ENCODE measurements at regions not wholly inside any gene's neighbourhood (a gene's known extent, or its start where the extent isn't known, plus 50 kb on each side); places are given as distances from the start of the nearest gene placed in this dataset.

DNA sequence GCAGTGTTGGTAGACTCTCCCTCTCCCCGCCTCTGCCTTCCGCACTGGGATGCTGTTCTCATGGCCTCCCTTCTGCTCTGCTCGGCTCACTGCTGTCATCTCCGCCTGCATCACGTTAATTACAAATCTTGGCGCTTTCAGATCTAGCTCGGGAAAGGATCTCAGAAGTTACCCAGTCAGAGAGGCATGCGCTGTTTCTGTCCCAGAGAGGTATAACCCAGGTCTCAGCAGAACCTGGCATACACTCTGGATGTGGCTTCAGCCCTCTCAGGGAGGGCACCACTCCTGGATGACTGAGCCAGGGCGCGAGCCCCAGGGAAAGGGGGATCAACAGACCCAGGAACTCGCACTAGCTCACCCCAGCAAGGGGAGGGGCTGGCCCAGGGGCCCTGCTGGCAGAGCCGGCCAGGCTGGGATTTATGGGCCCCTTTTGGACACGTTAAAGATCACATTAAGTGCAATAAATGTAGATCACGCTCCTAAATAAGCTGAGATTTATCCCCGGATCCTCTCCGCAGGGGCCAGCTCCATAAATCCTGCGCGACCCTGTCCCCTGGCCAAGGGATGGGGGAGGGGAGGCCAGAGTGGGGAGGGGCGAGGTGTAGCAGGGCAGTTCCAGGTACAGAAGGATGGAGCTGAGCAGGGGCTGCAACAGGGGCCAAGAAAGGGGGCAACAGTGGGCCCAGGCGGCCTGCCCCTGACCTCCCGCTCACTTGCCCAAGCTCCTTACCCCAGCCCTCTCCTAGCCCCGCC, 101.3 kb upstream of the ZBTB40 start:
- no peak for DNase-seq (ENCODE audit: low read depth in 2 of 2)

DNA sequence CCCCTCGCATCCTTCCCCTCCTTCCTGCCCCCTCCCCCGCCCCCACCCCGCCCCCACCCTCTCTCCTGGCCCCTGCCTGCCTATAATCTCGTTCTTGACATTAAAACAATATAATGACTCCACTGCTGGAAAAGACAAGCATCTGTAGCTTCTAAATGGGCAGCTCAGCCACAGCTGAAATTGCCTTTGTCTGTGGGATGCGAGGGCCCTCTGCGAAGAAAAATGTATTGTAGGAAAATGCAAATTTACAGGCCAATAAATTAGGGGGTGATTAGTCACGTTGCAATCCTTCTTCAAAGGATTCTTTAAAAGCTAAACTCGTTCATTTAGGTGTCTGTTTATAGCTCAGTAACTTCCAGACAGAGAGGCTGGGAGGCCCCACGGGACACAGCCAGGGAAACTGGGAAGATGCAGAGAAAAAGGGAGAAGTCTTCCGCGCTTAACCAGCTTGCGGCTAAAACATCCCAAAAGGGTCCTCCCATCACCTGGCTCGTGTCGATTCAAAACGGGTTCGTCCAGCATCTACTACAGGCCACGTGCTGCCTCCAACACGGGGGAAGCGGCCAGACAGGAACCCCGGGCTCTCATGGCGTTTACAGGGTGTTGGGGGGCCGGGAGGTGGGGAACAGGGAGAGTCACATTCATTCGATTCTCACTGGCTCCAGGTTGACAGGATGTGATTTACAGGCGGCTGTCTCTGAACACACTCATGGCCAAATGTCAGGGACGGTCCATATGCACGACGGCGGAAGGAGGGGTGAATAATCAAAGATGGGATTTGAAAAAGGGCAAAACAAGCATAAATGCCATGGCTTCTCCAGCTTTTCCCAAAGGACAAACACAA, 100.5 kb upstream of the ZBTB40 start:
- no peak for DNase-seq (ENCODE audit: low read depth in 2 of 2)

DNA sequence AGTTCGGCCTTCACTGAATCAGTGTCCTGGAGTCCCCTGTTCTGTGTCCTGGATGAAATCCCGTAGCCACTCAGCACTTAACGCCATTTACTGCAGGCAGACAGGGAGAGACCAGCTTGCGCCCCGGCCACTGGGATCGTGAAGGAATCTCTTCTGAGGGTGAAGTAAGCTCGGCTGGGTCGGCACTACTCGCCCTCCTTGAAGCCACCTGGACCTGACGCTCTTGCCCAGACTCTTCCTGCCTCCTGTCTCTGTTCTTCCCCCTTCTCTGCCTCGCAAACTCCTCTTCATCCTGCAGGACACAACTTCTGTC, 99.9 kb upstream of the ZBTB40 start:
- no peak for DNase-seq (ENCODE audit: low read depth in 2 of 2)

DNA sequence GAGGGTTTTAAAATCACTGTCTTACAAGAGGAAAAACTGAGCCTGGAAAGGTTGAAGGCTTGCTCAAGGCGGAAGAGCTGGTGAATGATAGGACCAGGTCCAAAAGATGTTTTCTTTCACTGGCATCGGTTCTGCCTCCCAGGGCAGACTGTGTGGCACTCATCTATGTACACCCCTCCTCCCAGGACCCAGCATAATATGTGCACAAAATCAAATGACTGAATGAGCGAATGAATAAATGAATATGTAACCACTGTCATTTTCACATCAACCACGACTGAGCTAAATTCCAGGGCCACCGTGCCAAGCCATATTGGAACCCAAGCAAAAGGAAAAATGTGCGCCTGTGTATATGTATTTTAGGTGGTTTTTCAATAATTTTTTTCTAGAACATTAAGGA, 99.3 kb upstream of the ZBTB40 start:
- no peak for DNase-seq (ENCODE audit: low read depth in 2 of 2)

DNA sequence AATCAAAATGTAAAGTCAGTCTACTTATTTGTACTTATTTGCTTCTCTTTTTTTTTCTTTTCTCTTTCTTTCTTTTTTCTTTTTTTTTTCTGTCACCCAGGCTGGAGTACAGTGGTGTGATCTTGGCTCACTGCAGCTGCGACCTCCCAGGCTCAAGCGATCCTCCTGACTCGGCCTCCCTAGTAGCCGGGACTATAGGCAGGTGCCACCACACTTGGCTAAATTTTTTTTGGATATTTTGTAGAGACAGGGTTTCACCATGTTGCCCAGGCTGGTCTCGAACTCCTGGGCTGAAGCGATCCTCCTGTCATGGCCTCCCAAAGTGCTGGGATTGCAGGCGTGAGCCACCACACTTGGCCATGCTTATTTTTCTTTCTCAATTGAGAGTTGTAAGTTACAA, 98.8 kb upstream of the ZBTB40 start:
- no peak for DNase-seq (ENCODE audit: low read depth in 2 of 2)

DNA sequence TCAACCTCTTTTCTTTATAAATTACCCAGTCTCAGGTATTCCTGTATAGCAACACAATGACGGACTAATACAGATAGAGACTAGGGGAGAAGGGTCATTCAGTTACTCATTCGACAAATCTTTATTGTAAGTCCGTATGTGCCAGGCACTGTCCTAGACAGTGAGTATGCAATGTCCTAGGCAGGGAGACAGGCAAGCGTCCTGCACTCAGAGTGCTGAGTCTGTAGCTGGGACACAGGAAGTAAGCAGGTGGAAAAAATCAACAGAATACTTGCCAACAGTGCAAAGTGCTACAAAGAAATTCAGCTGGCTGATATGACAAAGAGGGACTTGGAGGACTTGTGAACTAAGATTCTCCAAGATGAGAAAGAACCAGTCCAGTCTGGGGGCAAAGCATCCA, 92.2 kb upstream of the ZBTB40 start:
- no peak for DNase-seq (ENCODE audit: low read depth in 2 of 2)

DNA sequence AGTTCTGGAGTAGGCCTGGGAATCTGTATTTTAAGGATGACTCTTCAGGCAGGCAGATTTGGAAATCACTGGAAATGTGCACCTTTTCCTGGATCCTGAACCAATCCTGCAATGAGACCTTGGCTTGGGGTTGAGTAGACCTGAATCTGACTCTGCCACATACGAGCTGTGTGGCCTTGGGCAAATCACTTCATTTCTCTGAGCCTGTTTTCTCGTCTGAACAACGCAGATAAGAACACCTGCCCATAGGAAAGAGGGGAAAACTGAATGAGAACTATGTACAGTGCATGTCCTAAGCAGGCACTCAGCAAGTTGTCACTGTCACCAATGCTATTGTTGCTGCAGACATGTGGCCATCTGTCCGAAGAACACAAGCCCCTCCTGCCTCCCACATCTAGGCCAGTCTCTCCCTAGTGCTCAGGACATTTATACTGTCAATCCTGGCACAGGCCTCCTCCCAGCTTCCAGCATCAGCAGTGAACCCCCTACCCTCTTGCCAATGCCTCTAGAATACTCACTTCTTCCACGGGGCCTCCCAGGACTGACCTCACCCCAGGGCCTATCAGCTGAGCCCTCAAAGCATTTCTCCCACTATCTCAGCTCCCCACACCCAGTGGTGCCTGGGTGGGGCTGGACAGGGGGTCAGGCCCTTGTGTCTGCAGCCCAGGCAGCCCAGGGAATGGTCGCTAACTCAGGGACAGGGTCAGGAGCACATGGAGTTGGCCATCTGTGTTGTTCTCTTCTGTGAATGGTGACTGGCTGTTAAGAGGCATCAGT, 88.8 kb upstream of the ZBTB40 start:
- DNase-seq (ENCODE audit: low read depth in 2 of 2): no peak

DNA sequence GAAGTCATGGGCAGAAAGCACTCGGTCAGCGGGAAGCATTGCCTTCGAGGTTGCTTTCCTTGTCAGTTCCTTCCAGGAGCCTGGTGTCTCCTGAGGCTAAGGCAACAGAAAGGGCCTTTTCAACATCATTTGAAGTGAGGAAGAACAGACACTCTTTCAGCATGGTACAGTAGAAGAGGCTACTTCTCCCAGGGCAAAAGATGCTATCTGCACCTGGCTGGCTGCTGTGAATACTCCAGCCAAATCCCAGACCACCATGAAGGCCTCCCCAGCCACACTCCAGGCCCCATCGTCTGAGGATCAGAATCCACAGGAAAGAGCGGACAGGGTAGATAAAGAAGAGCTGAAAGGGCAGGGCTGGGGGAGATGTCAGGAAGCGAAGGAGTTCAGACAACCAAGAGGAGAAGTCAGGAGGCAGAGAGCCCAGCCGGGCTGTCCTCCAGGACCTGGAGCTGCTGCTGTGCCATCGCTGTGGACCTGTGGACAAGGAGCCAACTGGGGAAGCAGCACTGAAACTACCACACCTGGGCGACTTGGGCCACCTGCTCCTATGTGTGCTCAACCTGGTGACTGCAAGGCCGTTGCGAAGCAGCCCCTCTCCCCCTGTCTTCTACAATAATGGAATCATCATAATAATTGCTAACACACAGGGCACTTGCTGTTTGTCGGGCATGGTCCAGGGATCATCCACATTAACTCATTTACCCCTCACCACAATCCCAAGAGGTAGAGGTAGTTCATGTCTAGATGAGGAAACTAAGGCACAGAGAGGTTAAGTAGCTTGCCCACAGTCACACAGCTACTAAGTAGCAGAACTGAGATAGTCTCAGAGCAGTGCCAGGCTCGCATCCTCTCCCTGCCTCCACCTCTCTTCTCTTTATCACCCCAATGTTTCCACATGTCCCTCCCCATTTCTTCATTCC, 88.0 kb upstream of the ZBTB40 start:
- DNase-seq (ENCODE audit: low read depth in 2 of 2): no peak

DNA sequence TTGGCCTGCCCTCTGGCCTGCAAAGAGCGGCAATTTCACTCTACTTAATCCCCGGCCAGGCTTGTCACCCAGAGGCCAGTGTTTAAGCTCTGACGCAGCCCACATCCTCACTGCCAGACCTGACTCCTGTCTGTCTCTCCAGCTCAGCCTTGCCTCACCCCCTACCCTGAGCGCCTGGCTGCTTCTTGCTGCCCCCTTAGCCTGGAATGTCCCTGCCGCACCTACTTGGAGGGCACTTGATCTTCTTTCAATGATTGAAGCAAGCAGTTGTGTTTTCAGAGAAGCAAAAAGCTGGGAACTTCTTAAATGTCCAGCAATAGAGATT, 87.4 kb upstream of the ZBTB40 start:
- no peak for DNase-seq (ENCODE audit: low read depth in 2 of 2)

DNA sequence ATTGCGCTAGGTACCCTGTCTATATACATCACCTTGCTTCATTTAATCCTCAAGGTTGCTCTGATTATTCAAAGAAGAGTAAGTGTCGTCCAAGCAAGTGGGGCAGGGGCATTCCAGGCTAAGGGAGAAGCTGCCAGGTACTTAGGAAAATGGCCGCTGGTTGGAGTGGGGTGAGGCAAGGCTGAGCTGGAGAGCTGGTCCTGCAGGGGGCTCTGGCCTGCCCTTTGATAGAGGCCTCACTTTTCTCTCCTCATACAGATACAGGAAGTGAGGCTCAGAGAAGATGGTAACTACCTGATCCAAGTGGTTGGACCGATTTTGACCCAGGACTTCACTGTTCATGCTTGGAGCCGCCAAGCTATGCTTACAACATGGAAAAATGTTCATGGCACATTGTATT, 86.9 kb upstream of the ZBTB40 start:
- no peak for DNase-seq (ENCODE audit: low read depth in 2 of 2)

DNA sequence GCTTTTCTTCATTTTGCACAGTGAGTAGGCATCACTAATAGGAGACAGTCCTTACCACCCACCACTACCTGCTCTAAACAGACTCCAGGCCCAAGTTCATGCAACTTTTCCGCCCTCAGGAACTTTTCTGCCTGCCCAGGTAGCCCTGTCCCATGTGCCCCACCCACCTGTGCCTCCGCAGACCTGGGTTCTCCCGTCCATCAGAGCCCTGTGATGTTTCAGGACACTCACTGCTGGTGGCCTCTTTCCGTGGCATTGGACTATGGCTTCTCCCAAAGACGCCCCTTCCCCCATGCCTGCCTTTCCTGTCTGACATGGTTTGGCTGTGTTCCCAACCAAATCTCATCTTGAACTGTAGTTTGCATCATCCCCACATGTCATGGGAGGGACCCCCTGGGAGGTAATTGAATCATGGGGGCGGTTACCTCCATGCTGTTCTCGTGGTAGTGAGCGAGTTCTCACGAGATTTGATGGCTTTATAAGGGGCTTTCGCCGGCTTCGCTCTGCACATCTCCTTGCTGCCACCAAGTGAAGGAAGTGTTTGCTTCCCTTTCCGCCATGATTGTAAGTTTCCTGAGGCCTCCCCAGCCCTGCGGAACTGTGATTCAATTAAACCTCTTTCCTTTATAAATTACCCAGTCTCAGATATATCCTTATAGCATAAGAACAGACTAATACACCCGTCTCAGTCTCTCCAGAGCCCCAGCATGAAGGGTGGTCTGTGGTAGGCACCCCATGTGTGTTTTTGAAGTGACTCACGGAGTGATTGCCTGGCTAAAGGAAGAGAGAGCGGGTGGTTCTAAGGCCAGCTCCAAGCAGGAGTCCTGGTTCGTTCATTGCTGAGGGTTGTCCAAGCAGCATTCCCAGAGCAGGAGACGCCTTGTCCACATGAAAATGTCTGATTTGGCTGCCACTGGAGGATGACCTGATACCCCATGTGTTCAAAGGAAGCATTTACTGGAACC, 86.0 kb upstream of the ZBTB40 start:
- no peak for DNase-seq (ENCODE audit: low read depth in 2 of 2)

DNA sequence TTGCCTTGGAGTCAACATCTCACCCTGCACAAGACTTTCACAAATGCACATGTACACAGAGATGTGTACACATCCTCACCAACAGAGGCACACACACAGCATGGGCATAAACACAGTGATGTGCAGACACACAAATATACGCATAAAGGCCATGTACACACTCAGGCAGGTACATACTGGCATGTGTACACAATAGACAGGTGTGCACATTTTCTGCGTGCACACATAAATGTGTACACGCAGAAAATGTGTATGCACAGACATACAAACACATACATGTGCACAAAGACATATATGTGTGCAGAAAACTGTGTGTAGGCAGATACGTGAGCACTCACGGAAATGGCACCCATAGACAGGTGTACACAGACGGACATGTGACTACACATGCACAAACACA, 85.3 kb upstream of the ZBTB40 start:
- no peak for DNase-seq (ENCODE audit: low read depth in 2 of 2)

DNA sequence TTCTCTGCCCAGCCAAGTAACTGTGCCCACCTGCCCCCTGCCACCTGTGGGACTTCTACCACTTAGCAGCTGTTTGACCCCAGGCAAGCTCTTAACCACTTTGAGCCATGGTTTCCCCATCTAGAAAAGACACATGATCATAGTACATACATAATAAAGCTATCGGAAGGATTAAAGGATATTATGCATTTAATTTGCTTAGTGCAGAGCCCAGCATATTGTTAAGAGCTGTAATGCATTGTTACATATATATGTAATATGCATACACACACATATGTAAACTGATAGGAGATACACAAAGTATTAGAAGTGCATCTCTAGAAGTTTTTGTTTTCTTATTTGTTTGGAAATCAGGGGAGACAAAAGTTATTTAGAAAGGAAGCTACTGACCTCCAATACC, 83.5 kb upstream of the ZBTB40 start:
- DNase-seq (ENCODE audit: low read depth in 2 of 2): no peak

DNA sequence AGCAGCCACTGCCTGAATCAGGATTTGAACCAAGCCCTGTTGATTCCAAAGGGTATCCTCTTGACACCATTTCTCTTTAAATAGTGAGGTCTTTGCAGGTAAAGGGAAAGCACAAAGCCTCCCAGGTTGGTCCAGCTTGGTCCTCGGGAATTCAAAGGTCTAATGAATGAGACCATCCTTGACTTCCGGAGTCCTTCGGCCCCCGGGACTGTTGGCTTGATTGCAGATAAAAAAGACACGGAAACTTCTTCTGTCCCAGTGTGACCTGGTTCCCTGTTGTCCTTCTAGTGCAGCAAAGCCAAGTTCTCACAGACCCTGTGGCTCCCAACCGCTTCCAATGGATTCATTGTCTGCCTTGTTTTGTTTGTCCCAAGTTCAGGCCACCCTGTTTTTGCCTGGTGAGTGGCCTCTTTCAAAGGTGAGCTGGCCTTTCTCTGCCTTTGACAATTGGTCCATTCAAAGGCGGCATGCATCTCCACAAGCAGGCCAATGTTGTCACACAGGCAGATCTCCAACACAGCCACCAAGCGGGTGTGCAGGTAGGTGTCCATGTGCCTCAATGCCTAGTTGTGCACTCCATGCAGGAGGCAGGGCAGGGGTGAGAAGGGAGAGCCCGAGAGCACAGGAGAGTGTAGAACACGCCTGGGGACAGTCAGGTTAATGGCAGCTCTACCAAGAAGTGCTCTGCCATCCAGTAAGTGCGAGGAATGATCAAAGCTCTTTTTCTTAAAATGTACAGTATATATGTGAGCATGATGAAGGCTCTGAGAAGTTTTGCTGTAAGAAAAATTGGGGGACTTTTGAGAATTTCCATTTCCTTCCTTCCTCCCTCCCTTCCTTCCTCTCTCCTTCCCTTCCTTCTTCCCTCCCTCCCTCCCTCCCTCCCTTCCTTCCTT, 82.1 kb upstream of the ZBTB40 start:
- no peak for DNase-seq (ENCODE audit: low read depth in 2 of 2)

DNA sequence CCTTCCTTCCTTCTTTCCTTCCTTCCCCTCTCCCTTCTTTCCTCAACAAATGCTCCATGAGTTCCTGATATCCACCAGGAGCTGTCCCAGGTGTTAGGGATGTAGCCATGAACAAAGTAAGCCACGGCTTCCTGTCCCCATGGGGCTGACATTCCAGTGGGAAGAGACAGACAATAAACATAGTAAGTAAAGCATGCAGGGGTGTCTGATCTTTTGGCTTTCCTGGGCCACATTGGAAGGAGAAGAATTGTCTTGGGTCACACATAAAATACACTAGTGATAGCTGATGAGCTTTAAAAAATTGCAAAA, 81.5 kb upstream of the ZBTB40 start:
- no peak for DNase-seq (ENCODE audit: low read depth in 2 of 2)

DNA sequence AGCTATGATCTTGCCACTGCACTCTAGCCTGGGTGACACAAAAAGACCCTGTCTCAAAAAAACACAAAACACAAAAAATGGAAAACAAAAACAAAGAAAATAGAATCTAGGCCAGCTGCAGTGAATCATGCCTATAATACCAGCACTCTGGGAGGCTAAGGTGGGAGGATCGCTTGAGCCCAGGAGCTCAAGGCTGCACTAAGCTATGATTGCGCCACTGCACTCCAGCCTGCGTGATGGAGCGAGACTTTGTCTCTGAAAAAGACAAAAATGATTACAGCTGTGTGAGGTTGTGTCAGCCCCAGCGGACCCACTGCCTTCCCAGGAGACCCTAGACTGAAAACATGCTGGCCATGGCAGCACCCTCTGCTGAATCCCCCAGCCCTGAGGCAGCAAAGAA, 80.2 kb upstream of the ZBTB40 start:
- DNase-seq (ENCODE audit: low read depth in 2 of 2): no peak

DNA sequence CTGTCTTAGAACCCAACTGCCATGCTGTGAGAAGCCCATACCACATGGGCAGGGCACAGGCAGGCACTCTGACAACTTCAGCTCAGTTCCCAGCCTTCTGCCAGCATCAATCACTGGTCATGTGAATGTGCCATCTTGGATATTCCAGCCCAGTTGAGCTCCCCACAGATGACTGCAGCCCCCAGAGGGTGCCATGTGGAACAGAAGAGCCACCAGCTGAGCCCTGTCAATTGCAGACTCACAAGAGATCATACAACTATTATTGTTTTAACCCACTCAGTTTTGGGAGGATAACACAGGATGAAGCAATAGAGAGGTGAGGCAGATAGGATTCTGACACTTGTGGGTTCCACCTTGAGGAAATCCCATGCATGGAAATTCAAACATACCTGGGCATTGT, 78.4 kb upstream of the ZBTB40 start:
- DNase-seq (ENCODE audit: low read depth in 2 of 2): no peak

DNA sequence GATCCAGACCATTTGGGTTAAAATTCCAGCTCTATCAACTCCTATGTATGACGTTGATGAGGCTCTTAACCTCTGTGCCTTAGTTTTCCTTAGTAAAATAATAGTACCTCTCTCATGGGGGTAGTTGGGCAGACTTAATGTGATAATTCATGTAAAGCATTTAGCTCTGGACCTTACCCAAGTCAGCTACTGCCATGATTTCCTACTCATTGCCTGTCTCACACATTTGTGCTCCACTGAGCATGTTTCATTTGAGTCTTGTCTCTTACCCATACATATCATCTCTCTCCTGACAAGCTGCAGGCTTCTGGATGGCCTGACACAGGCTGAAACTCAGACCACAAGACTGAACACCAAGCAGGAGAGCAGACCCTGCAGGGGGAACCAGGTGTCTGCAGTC, 77.7 kb upstream of the ZBTB40 start:
- no peak for DNase-seq (ENCODE audit: low read depth in 2 of 2)

DNA sequence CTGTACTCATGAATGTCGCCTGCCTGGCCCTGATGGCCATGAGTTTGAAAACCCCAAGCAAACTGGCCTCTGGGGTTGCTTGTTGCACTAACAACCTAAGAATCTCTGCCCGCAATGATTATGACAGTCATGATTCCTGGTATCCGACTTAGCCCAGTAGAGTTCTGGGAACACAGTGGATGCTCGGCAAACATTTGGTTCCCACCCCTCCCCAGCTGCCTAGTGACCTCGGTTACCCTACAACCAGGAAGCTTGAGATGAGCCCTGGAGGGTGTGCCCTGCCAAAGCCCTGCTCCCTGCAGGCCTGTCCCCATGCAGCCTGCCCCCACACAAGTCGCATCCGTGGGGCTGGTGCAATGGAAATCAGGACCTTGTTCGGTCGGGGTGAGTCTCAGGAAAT, 76.0 kb upstream of the ZBTB40 start:
- DNase-seq (ENCODE audit: low read depth in 2 of 2): no peak

DNA sequence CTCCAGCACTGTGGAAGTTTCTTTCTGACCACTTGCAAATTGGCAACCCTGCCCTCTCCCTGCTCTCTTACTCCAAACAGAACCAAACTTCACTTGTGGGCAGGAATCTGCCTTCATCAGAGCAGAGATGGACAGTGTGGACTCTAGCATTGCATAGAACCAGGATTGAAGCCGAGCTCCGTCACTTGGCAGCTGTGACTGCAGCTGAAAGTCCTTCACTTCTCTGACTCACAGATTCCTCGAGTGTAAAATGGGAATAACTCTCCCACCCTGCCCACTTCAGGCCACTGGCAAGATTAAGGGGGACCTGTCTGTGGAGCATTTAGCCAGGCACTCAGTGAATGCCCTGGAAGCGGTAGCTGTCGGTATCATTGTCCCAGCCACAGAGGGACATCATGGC, 75.7 kb upstream of the ZBTB40 start:
- no peak for DNase-seq (ENCODE audit: low read depth in 2 of 2)
